ENCODE measurements at regions not wholly inside any gene's neighbourhood (a gene's known extent, or its start where the extent isn't known, plus 50 kb on each side); places are given as distances from the start of the nearest gene placed in this dataset.

DNA sequence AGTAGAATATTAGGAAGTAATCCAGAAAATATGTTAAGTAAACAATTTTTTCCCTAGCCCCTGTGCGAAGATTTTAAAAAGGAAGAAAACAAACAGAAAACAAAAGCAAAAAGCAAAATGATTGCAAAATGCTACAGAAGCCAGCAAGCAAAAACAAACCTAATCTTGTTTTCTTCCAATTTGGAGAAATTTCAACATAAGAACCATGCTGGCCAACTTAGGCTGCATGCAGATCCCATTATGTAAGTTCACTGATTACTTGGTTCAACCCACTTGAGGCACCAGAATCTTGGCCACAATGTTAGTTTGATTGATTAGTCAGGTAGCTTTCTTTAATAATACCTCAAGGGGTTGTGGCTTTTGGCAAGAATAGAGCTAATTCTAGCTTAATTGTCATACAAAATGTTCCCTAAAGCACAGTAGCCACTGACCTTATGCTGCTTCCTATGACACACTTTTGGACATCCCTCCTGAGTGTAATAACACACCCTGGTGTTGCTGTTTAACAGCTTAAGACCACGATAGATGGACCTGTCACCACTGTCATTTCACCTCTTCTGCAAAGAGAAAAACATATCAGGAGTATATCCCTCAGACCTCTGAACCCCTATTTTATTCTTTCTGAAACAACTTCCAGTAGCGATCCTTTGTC is 2342.1 kb downstream of the PCDH7 start:
- no peaks in the 10 kb centered on the region for H3K27me3 ChIP-seq
- no peak for ATAC-seq
- no peak overlapping the region for H3K4me3 ChIP-seq

GRCh38 chr4:33063241-33063640 is 2343.1 kb downstream of the PCDH7 start:
- no peak overlapping the region for H3K27ac ChIP-seq
- no peak overlapping the region for H3K4me3 ChIP-seq
- H3K9me3 ChIP-seq = no peaks in the 10 kb centered on the region
- DNase-seq (no peak), ATAC-seq (no peak)
- no peaks in the 10 kb centered on the region for H3K4me1 ChIP-seq
- in situ Hi-C loops (cut with MboI; ENCODE audit: low sequenced_read_pairs in 4 of 4) (no loop called here), intact Hi-C loops (cut with DNase I; ENCODE audit: low total_unique reads) (no loop called here)
- H3K36me3 ChIP-seq = no peaks in the 10 kb centered on the region
- TF ChIP-seq POLR2A (IDR thresholded peaks at IDR 0.05) = no peak
- TF ChIP-seq, protein P1, sequence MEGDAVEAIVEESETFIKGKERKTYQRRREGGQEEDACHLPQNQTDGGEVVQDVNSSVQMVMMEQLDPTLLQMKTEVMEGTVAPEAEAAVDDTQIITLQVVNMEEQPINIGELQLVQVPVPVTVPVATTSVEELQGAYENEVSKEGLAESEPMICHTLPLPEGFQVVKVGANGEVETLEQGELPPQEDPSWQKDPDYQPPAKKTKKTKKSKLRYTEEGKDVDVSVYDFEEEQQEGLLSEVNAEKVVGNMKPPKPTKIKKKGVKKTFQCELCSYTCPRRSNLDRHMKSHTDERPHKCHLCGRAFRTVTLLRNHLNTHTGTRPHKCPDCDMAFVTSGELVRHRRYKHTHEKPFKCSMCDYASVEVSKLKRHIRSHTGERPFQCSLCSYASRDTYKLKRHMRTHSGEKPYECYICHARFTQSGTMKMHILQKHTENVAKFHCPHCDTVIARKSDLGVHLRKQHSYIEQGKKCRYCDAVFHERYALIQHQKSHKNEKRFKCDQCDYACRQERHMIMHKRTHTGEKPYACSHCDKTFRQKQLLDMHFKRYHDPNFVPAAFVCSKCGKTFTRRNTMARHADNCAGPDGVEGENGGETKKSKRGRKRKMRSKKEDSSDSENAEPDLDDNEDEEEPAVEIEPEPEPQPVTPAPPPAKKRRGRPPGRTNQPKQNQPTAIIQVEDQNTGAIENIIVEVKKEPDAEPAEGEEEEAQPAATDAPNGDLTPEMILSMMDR (IDR thresholded peaks at IDR 0.05 in 4 of 5, conservative IDR thresholded peaks at IDR 0.05 in 1 of 5) = no peak
- H3K27me3 ChIP-seq = no peaks in the 10 kb centered on the region

More for the DNA sequence above, 2342.1 kb downstream of the PCDH7 start:
- intact Hi-C loops (cut with DNase I; ENCODE audit: low total_unique reads) = no loop called here
- TF ChIP-seq, protein P1 (IDR thresholded peaks at IDR 0.05 in 4 of 5, conservative IDR thresholded peaks at IDR 0.05 in 1 of 5) = no peak
- no peak for TF ChIP-seq POLR2A (IDR thresholded peaks at IDR 0.05)
- no peaks in the 10 kb centered on the region for H3K4me1 ChIP-seq
- H3K36me3 ChIP-seq = no peaks in the 10 kb centered on the region
- H3K9me3 ChIP-seq = no peaks in the 10 kb centered on the region
- no peak for DNase-seq
- no peak overlapping the region for H3K27ac ChIP-seq
- in situ Hi-C loops (cut with MboI; ENCODE audit: low sequenced_read_pairs in 4 of 4) = no loop called here

GRCh38 chr4:33064238-33064637 is 2344.1 kb downstream of the PCDH7 start:
- no peaks in the 10 kb centered on the region for H3K9me3 ChIP-seq
- TF ChIP-seq, protein P1 (IDR thresholded peaks at IDR 0.05 in 4 of 5, conservative IDR thresholded peaks at IDR 0.05 in 1 of 5) = no peak
- no peak for TF ChIP-seq POLR2A (IDR thresholded peaks at IDR 0.05)
- H3K36me3 ChIP-seq = no peaks in the 10 kb centered on the region
- intact Hi-C loops (cut with DNase I; ENCODE audit: low total_unique reads) = no loop called here
- H3K27me3 ChIP-seq = no peaks in the 10 kb centered on the region
- in situ Hi-C loops (cut with MboI; ENCODE audit: low sequenced_read_pairs in 4 of 4) = no loop called here
- ATAC-seq = no peak
- H3K4me3 ChIP-seq = no peak overlapping the region
- no peaks in the 10 kb centered on the region for H3K4me1 ChIP-seq
- no peak overlapping the region for H3K27ac ChIP-seq
- DNase-seq = no peak

DNA sequence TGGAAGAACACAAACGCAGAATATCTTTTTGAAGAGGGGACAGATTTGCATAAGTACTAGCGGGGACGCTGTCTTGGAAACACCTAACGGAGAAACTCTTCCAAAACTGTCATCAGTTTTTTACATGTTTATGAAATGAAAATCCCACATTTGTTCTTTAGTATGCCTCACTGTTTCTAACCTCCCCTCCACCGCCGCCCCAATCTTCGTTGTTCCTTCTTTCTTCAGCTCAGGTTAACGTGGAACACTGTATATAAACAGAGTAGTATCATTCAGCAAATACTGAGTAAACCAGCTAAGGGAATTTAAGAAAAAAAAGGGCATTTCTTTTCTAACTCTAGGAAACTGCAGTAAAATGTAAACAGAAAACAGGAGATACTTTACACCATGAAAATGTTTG is 2345.6 kb downstream of the PCDH7 start:
- ATAC-seq (no peak), DNase-seq (no peak)
- Histone ChIP-seq H3K27ac (no peak overlapping the region), H3K36me3 (no peaks in the 10 kb centered on the region), H3K4me1 (no peaks in the 10 kb centered on the region), H3K4me3 (no peak overlapping the region), H3K9me3 (no peaks in the 10 kb centered on the region), H3K27me3 (no peaks in the 10 kb centered on the region)
- TF ChIP-seq, protein P1 (IDR thresholded peaks at IDR 0.05 in 4 of 5, conservative IDR thresholded peaks at IDR 0.05 in 1 of 5) = no peak
- no peak for TF ChIP-seq POLR2A (IDR thresholded peaks at IDR 0.05)
- intact Hi-C loops (cut with DNase I; ENCODE audit: low total_unique reads) = no loop called here
- in situ Hi-C loops (cut with MboI; ENCODE audit: low sequenced_read_pairs in 4 of 4) = no loop called here

DNA sequence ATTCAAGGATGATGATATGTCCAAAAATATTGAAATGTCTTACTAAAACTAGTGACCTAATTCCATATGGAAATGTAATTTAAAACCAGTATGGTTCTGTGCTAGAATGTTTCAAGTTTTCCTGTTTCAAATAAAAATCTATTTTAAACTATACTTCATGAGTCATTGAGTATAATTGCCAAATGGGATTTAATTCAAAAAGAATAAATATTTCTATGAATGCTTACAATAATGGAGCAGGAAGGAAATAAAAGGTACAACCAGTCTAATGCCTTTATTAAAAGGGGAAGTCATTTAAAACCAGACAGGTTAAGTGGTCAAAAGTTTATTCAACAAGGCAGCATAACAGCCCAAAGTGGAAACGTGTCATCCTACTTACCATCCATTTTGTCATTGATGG is 2347.1 kb downstream of the PCDH7 start:
- no peak for TF ChIP-seq POLR2A (IDR thresholded peaks at IDR 0.05)
- TF ChIP-seq, protein P1 (IDR thresholded peaks at IDR 0.05 in 4 of 5, conservative IDR thresholded peaks at IDR 0.05 in 1 of 5) = no peak
- H3K4me1 ChIP-seq = no peaks in the 10 kb centered on the region
- H3K27me3 ChIP-seq = no peaks in the 10 kb centered on the region
- intact Hi-C loops (cut with DNase I; ENCODE audit: low total_unique reads) = no loop called here
- ATAC-seq (no peak), DNase-seq (no peak)
- no peak overlapping the region for H3K27ac ChIP-seq
- H3K36me3 ChIP-seq = no peaks in the 10 kb centered on the region
- no peak overlapping the region for H3K4me3 ChIP-seq
- H3K9me3 ChIP-seq = no peaks in the 10 kb centered on the region
- in situ Hi-C loops (cut with MboI; ENCODE audit: low sequenced_read_pairs in 4 of 4) = no loop called here
